Sigmoid colon (tissue), 6 donors: ENCODE measurements at regions not wholly inside any gene's neighbourhood (a gene's known extent, or its start where the extent isn't known, plus 50 kb on each side); places are given as distances from the start of the nearest gene placed in this dataset.

Experiments
- DNase-seq: peaks from one replicate; pipeline ENCODE4 v3.0.0-alpha.2; 2019
- H3K27ac ChIP-seq, 4 donors: fragments of 200-600 bp; sonication (generic); one replicate each; pipeline ENCODE4 v1.5.1; 2016 to 2019; ENCODE audit warnings: mild to moderate bottlenecking in 1 of 4
- H3K27me3 ChIP-seq, 3 donors: fragments of 200-600 bp; sonication (generic); one replicate each; pipeline ENCODE4 v1.5.1; 2019; ENCODE audit warnings: mild to moderate bottlenecking in 1 of 3
- H3K36me3 ChIP-seq, 4 donors: fragments of 200-600 bp; sonication (generic); one replicate each; pipeline ENCODE4 v1.5.1; 2016 to 2019
- H3K4me1 ChIP-seq, 4 donors: fragments of 200-600 bp; sonication (generic); one replicate each; pipeline ENCODE4 v1.5.1; 2017 to 2019
- H3K4me3 ChIP-seq, 4 donors: fragments of 200-600 bp; sonication (generic); one replicate each; pipeline ENCODE4 v1.5.1; 2017 to 2019; ENCODE audit warnings: mild to moderate bottlenecking in 2 of 4, moderate library complexity in 1 of 4
- H3K9me3 ChIP-seq, 4 donors: fragments of 200-600 bp in 3 of 4; sonication (generic) in 3 of 4; one replicate each; pipeline versions ENCODE4 v1.5.1 to v1.6.1; 2013 to 2019
- CTCF ChIP-seq, 4 experiments: fragments of 450-650 bp in 3 of 4; fragments of 200-600 bp in 1 of 4; IDR thresholded peaks; one replicate each; pipeline ENCODE4 v1.5.1; 2016 to 2019; ENCODE audit warnings: antibody characterized with exemption in 4 of 4, mild to moderate bottlenecking in 3 of 4, moderate library complexity in 2 of 4
- EP300 ChIP-seq, 4 donors: sonication (generic); formaldehyde crosslinking; IDR thresholded peaks; one replicate each; pipeline ENCODE4 v1.6.1; 2017; ENCODE audit warnings: antibody characterized with exemption in 4 of 4
- POLR2A ChIP-seq, 2 donors: fragments of 450-650 bp; IDR thresholded peaks; one replicate each; pipeline ENCODE4 v1.6.1; 2016; ENCODE audit warnings: antibody characterized with exemption in 2 of 2, mild to moderate bottlenecking in 2 of 2, moderate library complexity in 2 of 2
- POLR2AphosphoS5 ChIP-seq, 4 donors: sonication (generic); formaldehyde crosslinking; IDR thresholded peaks; one replicate each; pipeline ENCODE4 v1.6.1; 2017; ENCODE audit warnings: antibody characterized with exemption in 4 of 4
- WGBS, 2 donors: extraction: QIAGEN DNeasy Blood & Tissue Kit; methylation state at CpG; one replicate each; pipeline ENCODE4 v1.1.7; 2013; 5-methylcytosine and 5-hydroxymethylcytosine counted together
- intact Hi-C: fragments of 100-400 bp; cut with DNase I; formaldehyde crosslinking; loops from one replicate; pipeline ENCODE4 v1.15.1; 2023
- donor health status: healthy with polysubstance abuse.
- donor health status: healthy.

GRCh38 chr4:175066923-175067627, 148.9 kb downstream of the ADAM29 start:
- Histone ChIP-seq H3K36me3 (no peaks in the 10 kb centered on the region), H3K9me3 (no peaks in the 10 kb centered on the region), H3K4me3 (no peak overlapping the region), H3K27me3 (no peaks in the 10 kb centered on the region), H3K4me1 (no peaks in the 10 kb centered on the region), H3K27ac (no peak overlapping the region)
- whole genome bisulfite sequencing, 2 donors = 56 to 67% methylated on average over 3 of the region's 3 CpGs
- intact Hi-C loops = no loop called here
- no peak for DNase-seq
- TF ChIP-seq POLR2AphosphoS5 (IDR thresholded peaks at IDR 0.05) = no peak
- no peak for TF ChIP-seq CTCF (IDR thresholded peaks at IDR 0.05)
- no peak for TF ChIP-seq POLR2A (IDR thresholded peaks at IDR 0.05)
- TF ChIP-seq EP300 (IDR thresholded peaks at IDR 0.05) = no peak

GRCh38 chr4:175068266-175068665, 150.1 kb downstream of the ADAM29 start:
- DNase-seq = no peak
- no peak overlapping the region for H3K4me3 ChIP-seq
- no peak overlapping the region for H3K27ac ChIP-seq
- H3K4me1 ChIP-seq = no peaks in the 10 kb centered on the region
- no peaks in the 10 kb centered on the region for H3K9me3 ChIP-seq
- TF ChIP-seq POLR2AphosphoS5 (IDR thresholded peaks at IDR 0.05) = no peak
- no peaks in the 10 kb centered on the region for H3K27me3 ChIP-seq
- intact Hi-C loops = no loop called here
- no peaks in the 10 kb centered on the region for H3K36me3 ChIP-seq

- no peaks in the 10 kb centered on the region for H3K36me3 ChIP-seq
- DNase-seq = no peak
- no peak overlapping the region for H3K27ac ChIP-seq
- TF ChIP-seq POLR2AphosphoS5 (IDR thresholded peaks at IDR 0.05) = no peak
- TF ChIP-seq CTCF (IDR thresholded peaks at IDR 0.05) = no peak
- TF ChIP-seq POLR2A (IDR thresholded peaks at IDR 0.05) = no peak
- no peak overlapping the region for H3K4me3 ChIP-seq
- H3K9me3 ChIP-seq = no peaks in the 10 kb centered on the region
- 94 to 97% methylated on average over 3 of the region's 3 CpGs for WGBS, 2 donors
- intact Hi-C loops = no loop called here
- no peaks in the 10 kb centered on the region for H3K27me3 ChIP-seq
- no peaks in the 10 kb centered on the region for H3K4me1 ChIP-seq
Observed at GRCh38 chr4:175070444-175070843, 152.3 kb downstream of the ADAM29 start.

DNA sequence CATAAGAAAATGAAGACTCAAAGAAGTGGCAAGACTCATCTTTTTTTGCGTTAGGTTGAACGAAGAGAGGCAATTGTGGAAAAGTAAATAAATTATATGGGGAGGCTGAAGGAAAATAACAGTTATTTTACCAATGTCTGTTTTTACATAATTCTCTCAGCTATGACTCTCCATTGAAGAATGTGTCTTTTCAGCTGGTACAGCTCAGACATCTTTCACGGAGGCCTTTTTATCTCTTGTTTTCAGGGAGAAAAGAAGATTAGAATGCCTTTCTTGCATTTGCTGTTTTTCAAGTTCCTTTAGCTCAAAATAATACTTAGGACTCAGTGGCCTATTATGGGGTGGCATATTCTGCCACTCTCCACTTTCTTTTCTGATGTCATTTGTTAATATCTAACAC, 153.0 kb downstream of the ADAM29 start:
- intact Hi-C loops = no loop called here
- H3K27ac ChIP-seq = no peak overlapping the region
- no peak for DNase-seq
- H3K9me3 ChIP-seq = no peaks in the 10 kb centered on the region
- no peaks in the 10 kb centered on the region for H3K27me3 ChIP-seq
- no peaks in the 10 kb centered on the region for H3K4me1 ChIP-seq
- TF ChIP-seq POLR2A (IDR thresholded peaks at IDR 0.05) = no peak
- TF ChIP-seq POLR2AphosphoS5 (IDR thresholded peaks at IDR 0.05) = no peak
- no peak for TF ChIP-seq EP300 (IDR thresholded peaks at IDR 0.05)
- no peak for TF ChIP-seq CTCF (IDR thresholded peaks at IDR 0.05)
- H3K4me3 ChIP-seq = no peak overlapping the region
- WGBS, 2 donors = 32 to 44% methylated on average over 3 of the region's 3 CpGs
- no peaks in the 10 kb centered on the region for H3K36me3 ChIP-seq

DNA sequence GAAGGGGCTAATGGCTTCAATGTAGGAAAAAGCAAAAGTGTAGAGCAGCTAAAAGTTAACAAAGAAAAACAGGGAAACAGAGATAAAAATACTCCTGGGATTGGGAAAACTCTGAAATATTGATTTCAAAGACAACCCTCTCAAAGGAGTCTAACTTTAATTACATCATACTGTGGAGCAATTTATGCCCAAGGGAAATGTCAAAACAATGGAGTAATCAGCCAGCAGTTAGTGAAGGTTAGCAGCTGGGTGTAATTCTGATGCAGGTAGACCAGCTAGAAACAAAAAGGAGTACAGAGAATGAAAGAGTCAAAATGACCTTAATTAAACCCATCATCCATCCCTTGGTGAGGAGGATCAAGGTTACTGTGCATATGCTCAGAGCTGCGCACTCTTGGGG, 169.0 kb downstream of the ADAM29 start:
- Histone ChIP-seq H3K9me3 (no peaks in the 10 kb centered on the region), H3K4me1 (no peaks in the 10 kb centered on the region), H3K4me3 (no peak overlapping the region), H3K36me3 (no peaks in the 10 kb centered on the region), H3K27me3 (no peaks in the 10 kb centered on the region), H3K27ac (no peak overlapping the region)
- DNase-seq = no peak
- TF ChIP-seq CTCF (IDR thresholded peaks at IDR 0.05) = no peak
- no peak for TF ChIP-seq POLR2A (IDR thresholded peaks at IDR 0.05)
- TF ChIP-seq POLR2AphosphoS5 (IDR thresholded peaks at IDR 0.05) = no peak
- TF ChIP-seq EP300 (IDR thresholded peaks at IDR 0.05) = no peak
- 90 to 94% methylated on average over 1 of the region's 1 CpG for WGBS, 2 donors
- intact Hi-C loops = no loop called here
